ENCODE measurements at regions not wholly inside any gene's neighbourhood (a gene's known extent, or its start where the extent isn't known, plus 50 kb on each side); places are given as distances from the start of the nearest gene placed in this dataset.
A peak's percentile ranks its signal among the peaks of the same experiment; 100 is the strongest.

- DNase-seq = no peak
Measured at GRCh38 chr11:15547685-15548084, 433.0 kb downstream of the INSC start.

DNA sequence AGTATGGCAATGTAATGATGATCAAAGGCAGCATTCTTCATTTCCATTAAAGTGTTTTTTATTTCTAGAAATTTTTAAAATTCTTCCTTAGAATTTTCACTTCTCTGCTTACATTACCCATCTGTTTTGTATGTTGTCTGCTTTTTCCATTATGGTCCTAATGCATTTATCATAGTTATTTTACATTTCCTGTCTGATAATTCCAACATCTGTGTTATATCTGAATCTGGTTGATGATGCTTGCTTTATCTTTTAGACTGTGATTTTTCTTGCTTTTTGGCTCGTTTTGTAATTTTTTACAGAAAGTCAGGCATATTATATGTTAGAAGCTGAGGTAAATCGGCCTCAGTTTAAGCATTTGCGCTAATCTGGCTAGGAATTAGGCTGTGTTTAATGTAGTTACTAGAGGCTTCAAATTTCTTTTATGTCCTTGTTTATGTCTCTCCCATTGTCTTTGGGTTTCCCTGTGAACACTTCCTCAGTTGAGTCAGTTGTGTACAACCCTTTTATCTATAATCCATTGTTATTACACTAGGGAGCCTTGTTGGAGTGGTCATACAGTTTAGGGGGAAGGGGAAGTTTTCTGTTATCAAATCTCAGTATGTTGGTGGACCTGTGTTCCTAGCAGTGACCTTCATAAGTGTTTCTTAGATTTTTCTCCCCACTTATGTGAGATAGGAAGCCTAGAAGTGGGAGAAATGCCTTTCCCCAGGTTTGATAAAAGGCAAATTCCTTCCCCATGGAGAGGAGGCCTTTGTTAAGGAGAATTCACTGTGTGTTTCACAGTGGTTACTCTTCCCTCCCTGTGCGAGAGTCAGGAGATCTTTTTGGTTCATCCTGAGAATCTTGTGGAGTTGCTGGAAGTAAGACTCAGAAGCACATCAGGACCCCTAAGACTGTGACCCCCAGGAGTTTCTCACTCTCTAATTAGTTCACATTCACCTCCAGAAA lies 437.5 kb downstream of the INSC start:
- DNase-seq = no peak

- no peak for DNase-seq
Measured at GRCh38 chr11:15555161-15555560, 440.4 kb downstream of the INSC start.

- no peak for DNase-seq
Measured at GRCh38 chr11:15557457-15558230, 442.9 kb downstream of the INSC start.

DNA sequence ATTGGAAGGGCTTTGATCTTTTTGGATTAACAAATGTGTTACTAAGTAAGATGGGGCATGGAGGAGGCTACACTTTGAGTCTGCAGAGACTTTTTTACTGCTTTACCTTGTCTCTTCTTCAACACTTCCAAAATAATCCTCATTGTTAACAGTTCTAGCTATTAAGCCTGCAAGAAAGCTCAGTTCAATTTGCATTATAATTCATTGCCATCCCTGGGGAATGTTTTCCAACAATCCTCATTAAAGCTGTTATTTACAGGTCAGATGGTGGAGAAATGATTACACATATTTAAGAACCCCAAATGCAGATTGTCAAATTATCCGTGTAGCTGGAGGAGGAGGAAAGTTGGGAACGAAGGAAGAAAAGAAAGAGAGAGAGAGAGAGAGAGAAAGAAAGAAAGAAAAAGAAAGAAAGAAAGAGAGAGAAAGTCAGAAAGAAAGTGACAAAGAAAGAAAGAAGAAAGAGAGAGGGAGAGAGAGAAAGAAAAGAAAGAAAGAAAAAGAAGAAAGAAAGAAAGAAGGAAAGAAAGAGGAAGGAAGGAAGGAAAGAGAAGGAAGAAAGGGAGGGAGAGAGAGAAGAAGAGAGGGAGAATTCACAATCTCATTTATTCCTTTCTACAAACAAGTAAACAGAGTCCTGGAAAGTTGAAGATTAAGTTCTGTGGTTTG lies 443.9 kb downstream of the INSC start:
- no peak for DNase-seq

DNA sequence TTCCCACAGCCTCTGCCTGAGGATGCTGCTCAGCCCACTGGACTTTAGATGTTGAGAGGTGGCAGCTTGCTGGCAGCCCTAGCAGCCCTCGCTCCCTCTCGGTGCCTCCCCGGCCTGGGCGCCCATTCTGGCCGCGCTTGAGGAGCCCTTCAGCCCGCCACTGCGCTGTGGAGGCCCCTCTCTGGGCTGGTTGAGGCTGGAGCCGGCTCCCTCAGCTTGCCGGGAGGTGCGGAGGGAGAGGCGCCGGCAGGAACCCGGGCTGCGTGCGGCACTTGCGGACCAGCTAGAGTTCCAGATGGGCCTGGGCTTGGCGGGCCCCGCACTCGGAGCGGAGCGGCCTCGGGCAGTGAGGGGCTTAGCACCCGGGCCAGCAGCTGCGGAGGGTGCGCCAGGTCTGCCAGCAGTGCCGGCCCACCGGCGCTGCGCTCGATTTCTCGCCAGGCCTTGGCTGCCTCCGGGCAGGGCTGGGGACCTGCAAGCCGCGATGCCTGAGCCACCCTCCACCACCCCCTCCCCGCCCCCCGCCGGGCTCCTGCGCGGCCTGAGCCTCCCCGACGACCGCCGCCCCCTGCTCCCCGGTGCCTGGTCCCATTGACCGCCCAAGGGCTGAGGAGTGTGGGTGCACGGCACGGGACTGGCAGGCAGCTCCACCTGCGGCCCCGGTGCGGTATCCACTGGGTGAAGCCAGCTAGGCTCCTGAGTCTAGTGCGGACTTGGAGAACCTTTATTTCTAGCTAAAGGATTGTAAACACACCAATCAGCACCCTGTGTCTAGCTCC lies 446.2 kb downstream of the INSC start:
- no peak for DNase-seq

- DNase-seq = no peak
Measured at GRCh38 chr11:15562230-15562629, 447.5 kb downstream of the INSC start.

- no peak for DNase-seq
Measured at GRCh38 chr11:15563054-15563453, 448.3 kb downstream of the INSC start.

GRCh38 chr11:15565880-15566279 lies 451.2 kb downstream of the INSC start:
- DNase-seq = peak; percentile 82

- DNase-seq = peak; percentile 69
Measured at GRCh38 chr11:15568440-15568839, 453.7 kb downstream of the INSC start.

GRCh38 chr11:15569305-15570025 lies 454.7 kb downstream of the INSC start:
- no peak for DNase-seq

DNA sequence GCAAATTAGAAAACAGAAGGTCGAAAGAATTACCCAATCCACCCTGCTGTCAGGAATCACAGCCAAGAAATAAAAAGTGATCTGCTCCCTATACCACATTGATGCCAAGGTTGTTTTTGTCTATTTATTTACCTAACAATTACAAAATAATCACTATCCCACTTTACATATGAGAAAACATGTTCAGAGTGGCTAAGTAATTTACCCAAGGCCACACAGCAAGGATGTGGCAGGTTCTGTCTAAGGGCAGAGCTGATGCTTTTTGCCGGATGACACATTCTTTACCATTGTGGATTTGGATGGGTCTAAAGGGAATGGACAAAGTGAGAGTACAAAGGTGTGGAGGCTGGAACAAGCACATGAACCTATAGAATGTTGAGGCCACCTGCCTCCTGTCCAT lies 460.7 kb downstream of the INSC start:
- no peak for DNase-seq

GRCh38 chr11:15576769-15577168 lies 462.0 kb downstream of the INSC start:
- no peak for DNase-seq

- DNase-seq = no peak
Measured at GRCh38 chr11:15577519-15577918, 462.8 kb downstream of the INSC start.

DNA sequence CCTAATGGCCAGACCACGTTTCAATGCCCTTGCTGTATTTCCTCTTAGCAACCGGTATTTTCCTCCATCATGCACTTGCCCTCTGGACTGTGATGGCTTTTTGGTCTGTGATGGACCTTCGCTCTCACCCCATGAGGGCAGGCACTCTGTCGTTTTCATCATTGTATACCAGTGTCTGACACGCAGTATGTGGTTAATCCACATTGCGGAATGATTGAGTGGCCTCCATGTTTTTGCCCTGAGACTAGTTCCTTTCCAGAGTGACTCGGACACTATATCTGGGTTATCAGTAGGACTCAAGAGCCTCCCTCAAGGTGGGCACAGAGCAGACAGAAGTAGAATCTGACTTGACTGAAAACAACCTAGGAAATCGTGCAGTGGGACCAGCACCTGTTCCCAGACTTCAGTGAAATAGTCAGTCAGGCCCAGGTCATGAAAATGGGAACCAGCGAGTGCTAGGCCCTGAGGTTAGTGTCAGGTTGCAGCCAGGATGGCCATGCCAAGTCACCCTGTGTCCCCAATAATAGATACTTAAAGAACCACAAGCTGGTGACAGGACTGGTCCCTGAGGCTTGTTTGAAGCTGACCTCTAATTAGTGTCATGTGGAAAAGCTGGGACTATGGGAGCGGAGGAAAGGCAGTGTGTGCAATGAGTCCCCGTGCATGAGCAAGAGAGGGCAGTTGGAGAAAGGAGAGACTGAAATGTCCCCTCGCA lies 464.7 kb downstream of the INSC start:
- DNase-seq = no peak

- DNase-seq = no peak
Measured at GRCh38 chr11:15580056-15580774, 465.5 kb downstream of the INSC start.

DNA sequence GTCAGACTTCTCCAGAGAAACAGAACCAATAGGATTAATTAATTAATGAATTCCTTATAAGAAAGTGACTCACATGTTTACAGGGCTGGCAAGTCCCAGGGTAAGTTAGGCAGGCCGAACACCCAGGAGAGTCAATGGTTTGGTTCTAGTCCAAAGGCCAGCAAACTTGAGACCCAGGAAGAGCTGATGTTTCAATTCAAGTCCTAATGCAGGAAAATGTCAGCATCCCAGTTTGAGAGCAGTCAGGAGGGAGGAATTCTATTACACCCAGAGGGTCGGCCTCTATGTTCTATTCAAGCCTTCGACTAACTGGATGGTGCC lies 466.0 kb downstream of the INSC start:
- DNase-seq = no peak

- no peak for DNase-seq
Measured at GRCh38 chr11:15584158-15584557, 469.4 kb downstream of the INSC start.

DNA sequence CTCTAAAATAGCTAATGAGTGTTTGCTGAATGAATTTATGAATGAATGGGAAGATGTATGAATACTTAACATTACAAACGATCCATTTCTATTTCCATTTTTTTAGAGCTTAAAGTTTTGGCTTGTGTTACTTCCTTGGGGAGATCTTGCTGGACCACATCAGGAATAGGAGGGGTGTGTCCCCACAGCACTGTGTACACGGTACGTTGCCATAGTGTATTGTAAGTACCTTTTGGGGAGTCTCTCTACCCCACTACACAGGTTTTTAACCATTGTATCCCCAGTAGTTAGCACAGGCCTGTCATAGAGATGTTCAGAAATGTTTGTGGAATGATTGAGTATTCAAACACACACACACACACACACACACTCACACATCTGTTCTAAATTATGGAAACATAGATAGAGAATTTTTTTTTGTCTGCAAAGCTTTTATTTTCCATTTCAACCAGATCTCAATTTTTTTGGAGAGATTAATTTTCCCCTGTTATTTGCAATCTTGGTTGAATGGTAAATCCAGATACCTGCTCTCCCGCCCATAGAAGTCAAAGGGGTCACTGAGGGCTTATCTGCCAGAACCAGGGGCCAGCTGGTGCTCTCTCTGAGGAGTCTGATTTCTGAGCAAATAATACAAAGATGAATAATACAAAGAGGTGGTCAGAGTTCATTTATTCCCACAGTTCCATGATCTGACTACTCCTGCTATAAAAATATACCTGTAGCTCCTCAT lies 471.0 kb downstream of the INSC start:
- no peak for DNase-seq

Measured in NCI-H510A treated with DMSO at 0.1 percent for 48 hours (cell line).